HL-60 (cell line): ENCODE measurements at regions not wholly inside any gene's neighbourhood (a gene's known extent, or its start where the extent isn't known, plus 50 kb on each side); places are given as distances from the start of the nearest gene placed in this dataset.

ENCODE experiments used
- GABPA ChIP-seq: IDR thresholded peaks from 2 replicates; pipeline ENCODE4 v1.6.1; 2012; ENCODE audit warnings: low read depth
- TF ChIP-seq, protein P1 (sequence below): IDR thresholded peaks from one replicate; pipeline ENCODE4 v1.5.1; 2011; ENCODE audit warnings: low read length, control low read depth, inconsistent platforms; ENCODE audit not compliant: insufficient read depth

- TF ChIP-seq, protein P1, sequence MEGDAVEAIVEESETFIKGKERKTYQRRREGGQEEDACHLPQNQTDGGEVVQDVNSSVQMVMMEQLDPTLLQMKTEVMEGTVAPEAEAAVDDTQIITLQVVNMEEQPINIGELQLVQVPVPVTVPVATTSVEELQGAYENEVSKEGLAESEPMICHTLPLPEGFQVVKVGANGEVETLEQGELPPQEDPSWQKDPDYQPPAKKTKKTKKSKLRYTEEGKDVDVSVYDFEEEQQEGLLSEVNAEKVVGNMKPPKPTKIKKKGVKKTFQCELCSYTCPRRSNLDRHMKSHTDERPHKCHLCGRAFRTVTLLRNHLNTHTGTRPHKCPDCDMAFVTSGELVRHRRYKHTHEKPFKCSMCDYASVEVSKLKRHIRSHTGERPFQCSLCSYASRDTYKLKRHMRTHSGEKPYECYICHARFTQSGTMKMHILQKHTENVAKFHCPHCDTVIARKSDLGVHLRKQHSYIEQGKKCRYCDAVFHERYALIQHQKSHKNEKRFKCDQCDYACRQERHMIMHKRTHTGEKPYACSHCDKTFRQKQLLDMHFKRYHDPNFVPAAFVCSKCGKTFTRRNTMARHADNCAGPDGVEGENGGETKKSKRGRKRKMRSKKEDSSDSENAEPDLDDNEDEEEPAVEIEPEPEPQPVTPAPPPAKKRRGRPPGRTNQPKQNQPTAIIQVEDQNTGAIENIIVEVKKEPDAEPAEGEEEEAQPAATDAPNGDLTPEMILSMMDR: no peak
- no peak for TF ChIP-seq GABPA
These were observed 210.9 kb downstream of the C9orf152 start for GRCh38 chr9:109996936-109997580.
